ENCODE measurements at regions not wholly inside any gene's neighbourhood (a gene's known extent, or its start where the extent isn't known, plus 50 kb on each side); places are given as distances from the start of the nearest gene placed in this dataset.

DNA sequence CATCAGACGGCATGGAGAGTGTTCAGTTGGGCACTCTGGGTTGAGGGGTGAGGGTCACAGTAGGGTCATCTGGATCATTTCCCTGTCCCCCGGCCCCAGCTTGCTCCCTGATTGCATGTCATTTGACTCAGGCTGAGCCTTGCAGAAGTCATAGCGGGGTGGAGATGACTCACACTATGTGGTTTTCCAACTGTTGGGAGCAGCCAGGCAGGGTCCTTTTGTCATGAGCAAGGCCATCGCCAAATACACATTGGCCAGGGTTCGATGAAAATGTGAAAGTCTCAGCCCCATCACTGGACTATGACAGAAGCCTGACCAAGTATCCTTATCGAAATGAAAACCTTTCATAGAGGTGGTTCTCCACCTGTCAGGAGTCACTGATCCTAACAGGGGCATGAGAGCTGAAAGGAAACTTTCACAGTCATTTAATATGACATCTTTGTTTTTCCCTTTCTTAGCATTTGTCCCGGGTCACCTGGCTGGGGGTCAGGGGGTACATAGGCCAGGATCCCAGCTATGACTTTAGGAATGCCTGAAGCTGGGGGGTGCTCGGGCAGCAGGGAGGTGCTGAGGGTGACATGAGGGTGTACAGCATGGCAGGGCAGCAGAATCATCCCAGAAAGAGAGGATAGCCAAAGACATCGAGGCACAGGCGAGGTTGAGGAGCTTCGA is 70.2 kb upstream of the CD93 start:
- H3K9me3 ChIP-seq: no peaks in the 10 kb centered on the region
- H3K4me3 ChIP-seq: no peak overlapping the region
- DNase-seq (ENCODE audit: low spot score): no peak
- TF ChIP-seq CTCF (IDR thresholded peaks at IDR 0.05): no peak
- TF ChIP-seq POLR2AphosphoS5 (IDR thresholded peaks at IDR 0.05): no peak
- TF ChIP-seq POLR2A (IDR thresholded peaks at IDR 0.05): no peak
- intact Hi-C loops (cut with DNase I): no loop called here
- WGBS: 91% methylated on average over 11 of the region's 11 CpGs
- no peaks in the 10 kb centered on the region for H3K36me3 ChIP-seq
- H3K4me1 ChIP-seq (replicated peaks): no peaks in the 10 kb centered on the region
- H3K27me3 ChIP-seq (replicated peaks; ENCODE audit: insufficient read depth): no peaks in the 10 kb centered on the region
- no peak overlapping the region for H3K27ac ChIP-seq

- no peaks in the 10 kb centered on the region for H3K4me1 ChIP-seq (replicated peaks)
- 31% methylated on average over 7 of the region's 7 CpGs for WGBS
- H3K4me3 ChIP-seq: no peak overlapping the region
- no peaks in the 10 kb centered on the region for H3K27me3 ChIP-seq (replicated peaks; ENCODE audit: insufficient read depth)
- TF ChIP-seq POLR2AphosphoS5 (IDR thresholded peaks at IDR 0.05): no peak
- no peak for TF ChIP-seq CTCF (IDR thresholded peaks at IDR 0.05)
- TF ChIP-seq POLR2A (IDR thresholded peaks at IDR 0.05): no peak
- DNase-seq (ENCODE audit: low spot score): no peak
- H3K27ac ChIP-seq: no peak overlapping the region
- H3K9me3 ChIP-seq: no peaks in the 10 kb centered on the region
- intact Hi-C loops (cut with DNase I): no loop called here
- H3K36me3 ChIP-seq: no peaks in the 10 kb centered on the region
Measured at GRCh38 chr20:23155141-23155590, 69.0 kb upstream of the CD93 start.

DNA sequence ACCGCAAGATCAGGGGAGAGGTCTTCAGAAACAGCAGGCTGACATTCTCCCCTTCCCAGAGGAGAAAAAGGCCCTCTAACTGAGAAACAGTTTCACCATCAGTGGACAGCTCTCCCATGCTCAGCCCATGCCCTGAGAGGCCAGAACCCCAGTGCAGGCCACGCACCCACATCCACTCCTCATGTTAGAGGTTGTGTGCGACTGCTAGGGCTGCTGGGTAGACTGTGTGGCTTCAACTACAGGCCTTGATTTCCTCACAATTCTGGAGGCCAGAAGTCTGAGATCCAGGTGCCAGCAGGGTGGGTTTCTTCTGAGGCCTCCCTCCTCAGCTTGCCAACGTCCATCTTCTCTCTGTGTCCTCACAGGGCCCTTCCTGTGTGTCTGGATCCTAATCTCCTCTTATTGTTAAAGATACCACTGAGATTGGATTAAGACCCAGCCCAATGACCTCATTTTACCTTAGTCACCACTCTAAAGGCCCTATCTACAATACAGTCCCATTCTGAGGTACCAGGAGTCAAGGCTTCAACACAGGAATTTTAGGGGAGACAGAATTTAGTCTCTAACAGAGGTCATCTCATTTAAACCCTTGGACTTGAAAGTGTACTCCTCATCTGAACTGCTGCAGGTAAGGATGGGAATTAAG is 67.7 kb upstream of the CD93 start:
- intact Hi-C loops (cut with DNase I): no loop called here
- no peak for DNase-seq (ENCODE audit: low spot score)
- H3K27me3 ChIP-seq (replicated peaks; ENCODE audit: insufficient read depth): no peaks in the 10 kb centered on the region
- no peaks in the 10 kb centered on the region for H3K36me3 ChIP-seq
- H3K4me1 ChIP-seq (replicated peaks): no peaks in the 10 kb centered on the region
- H3K27ac ChIP-seq: no peak overlapping the region
- no peaks in the 10 kb centered on the region for H3K9me3 ChIP-seq
- no peak overlapping the region for H3K4me3 ChIP-seq
- 95% methylated on average over 4 of the region's 4 CpGs for WGBS
- TF ChIP-seq POLR2A (IDR thresholded peaks at IDR 0.05): no peak
- no peak for TF ChIP-seq CTCF (IDR thresholded peaks at IDR 0.05)
- TF ChIP-seq POLR2AphosphoS5 (IDR thresholded peaks at IDR 0.05): no peak

- TF ChIP-seq POLR2A (IDR thresholded peaks at IDR 0.05) (no peak), POLR2AphosphoS5 (IDR thresholded peaks at IDR 0.05) (no peak), CTCF (IDR thresholded peaks at IDR 0.05) (no peak)
- intact Hi-C loops (cut with DNase I): no loop called here
- Histone ChIP-seq H3K36me3 (no peaks in the 10 kb centered on the region), H3K4me3 (no peak overlapping the region), H3K4me1 (replicated peaks) (no peaks in the 10 kb centered on the region), H3K9me3 (no peaks in the 10 kb centered on the region), H3K27ac (no peak overlapping the region), H3K27me3 (replicated peaks; ENCODE audit: insufficient read depth) (no peaks in the 10 kb centered on the region)
- DNase-seq (ENCODE audit: low spot score): no peak
- 96% methylated on average over 3 of the region's 3 CpGs for WGBS
Measured at GRCh38 chr20:23152902-23153301, 66.8 kb upstream of the CD93 start.
